WTC11 (cell line): ENCODE measurements at regions not wholly inside any gene's neighbourhood (a gene's known extent, or its start where the extent isn't known, plus 50 kb on each side); places are given as distances from the start of the nearest gene placed in this dataset.

Source experiments
- ATAC-seq: fragments of 200-7000 bp; cut with Tn5 transposase; 2 replicates; pipeline ENCODE4 v1.10.0; 2021; ENCODE audit warnings: mild to moderate bottlenecking, moderate library complexity
- CTCF ChIA-PET: fragments of 300-600 bp; sonication (Branson Sonifier 250); formaldehyde crosslinking; loops from one replicate; lab custom pipeline; 2021; ENCODE audit warnings: antibody characterized with exemption; lab: Charles Lee
- POLR2A ChIA-PET: fragments of 350-600 bp; sonication (Branson Sonifier 250); formaldehyde crosslinking; loops from one replicate; lab custom pipeline; 2021; ENCODE audit warnings: antibody characterized with exemption; lab: Charles Lee
- DNase-seq: peaks from one replicate; pipeline ENCODE4 v3.0.0; 2021; ENCODE audit warnings: low spot score
- H3K27ac Mint-ChIP-seq: 2 replicates; pipeline ENCODE4 v1.8.0; 2021; ENCODE audit warnings: mixed read lengths
- H3K27me3 Mint-ChIP-seq: 2 replicates; pipeline ENCODE4 v1.8.0; 2021; ENCODE audit warnings: low read depth, mild to moderate bottlenecking, moderate library complexity, mixed read lengths
- H3K36me3 Mint-ChIP-seq: 2 replicates; pipeline ENCODE4 v1.8.0; 2021; ENCODE audit warnings: mixed read lengths
- H3K4me1 Mint-ChIP-seq: 2 replicates; pipeline ENCODE4 v1.8.0; 2022; ENCODE audit warnings: mixed read lengths
- H3K4me3 Mint-ChIP-seq: 2 replicates; pipeline ENCODE4 v1.8.0; 2021; ENCODE audit warnings: mild to moderate bottlenecking, moderate library complexity, mixed read lengths
- H3K9me3 Mint-ChIP-seq: 2 replicates; pipeline ENCODE4 v1.8.0; 2021; ENCODE audit warnings: mixed read lengths
- ARID4B ChIP-seq: sonication (generic); formaldehyde crosslinking; IDR thresholded peaks from 2 replicates; pipeline ENCODE4 v1.8.0; 2023; ENCODE audit warnings: missing genetic modification reagents, mild to moderate bottlenecking, borderline replicate concordance
- CREB1 ChIP-seq: sonication (generic); formaldehyde crosslinking; IDR thresholded peaks from 2 replicates; pipeline ENCODE4 v1.8.0; 2023; ENCODE audit warnings: mild to moderate bottlenecking, missing genetic modification reagents
- CTCF ChIP-seq: fragments of 200-600 bp; IDR thresholded peaks from 2 replicates; pipeline ENCODE4 v1.8.0; 2022; ENCODE audit warnings: antibody characterized with exemption
- FOXK1 ChIP-seq: sonication (generic); formaldehyde crosslinking; IDR thresholded peaks from 2 replicates; pipeline ENCODE4 v1.8.0; 2022; ENCODE audit warnings: mild to moderate bottlenecking, moderate library complexity, missing genetic modification reagents
- FOXP1 ChIP-seq: sonication (generic); formaldehyde crosslinking; IDR thresholded peaks from 2 replicates; pipeline ENCODE4 v1.8.0; 2022; ENCODE audit warnings: missing genetic modification reagents, mild to moderate bottlenecking, moderate library complexity, borderline replicate concordance
- NFE2L1 ChIP-seq: sonication (generic); formaldehyde crosslinking; IDR thresholded peaks from 2 replicates; pipeline ENCODE4 v1.8.1; 2023; ENCODE audit warnings: missing genetic modification reagents
- ZNF232 ChIP-seq: sonication (generic); formaldehyde crosslinking; IDR thresholded peaks from 2 replicates; pipeline ENCODE4 v1.8.0; 2022; ENCODE audit warnings: mild to moderate bottlenecking, missing genetic modification reagents
- ZNF317 ChIP-seq: sonication (generic); formaldehyde crosslinking; IDR thresholded peaks from 2 replicates; pipeline ENCODE4 v1.8.1; 2023; ENCODE audit warnings: low read depth, mild to moderate bottlenecking, moderate library complexity, missing genetic modification reagents, borderline replicate concordance
- ZNF425 ChIP-seq: fragments of 250-450 bp; sonication (Bioruptor Pico); conservative IDR thresholded peaks from 2 replicates; pipeline ENCODE4 v1.9.0; 2021; ENCODE audit warnings: mild to moderate bottlenecking
- TF ChIP-seq, protein P1 (sequence below): fragments of 250-450 bp; sonication (Bioruptor Pico); IDR thresholded peaks from 2 replicates; pipeline ENCODE4 v1.9.0; 2021; ENCODE audit warnings: mild to moderate bottlenecking
- TF ChIP-seq, protein P2 (sequence below): fragments of 250-450 bp; sonication (Bioruptor Pico); IDR thresholded peaks from 2 replicates; pipeline ENCODE4 v1.8.0; 2021; ENCODE audit warnings: mild to moderate bottlenecking
- TF ChIP-seq, protein P3 (sequence below): sonication (generic); formaldehyde crosslinking; conservative IDR thresholded peaks from 2 replicates; pipeline ENCODE4 v1.8.1; 2022; ENCODE audit warnings: mild to moderate bottlenecking, missing genetic modification reagents
- TF ChIP-seq, protein P4 (sequence below): sonication (generic); formaldehyde crosslinking; IDR thresholded peaks from 2 replicates; pipeline ENCODE4 v1.8.1; 2022; ENCODE audit warnings: mild to moderate bottlenecking, moderate library complexity, missing genetic modification reagents
- TF ChIP-seq, protein P5 (sequence below): sonication (generic); formaldehyde crosslinking; IDR thresholded peaks from 2 replicates; pipeline ENCODE4 v1.8.1; 2023; ENCODE audit warnings: mild to moderate bottlenecking, missing genetic modification reagents, moderate library complexity

- TF ChIP-seq, protein P1, sequence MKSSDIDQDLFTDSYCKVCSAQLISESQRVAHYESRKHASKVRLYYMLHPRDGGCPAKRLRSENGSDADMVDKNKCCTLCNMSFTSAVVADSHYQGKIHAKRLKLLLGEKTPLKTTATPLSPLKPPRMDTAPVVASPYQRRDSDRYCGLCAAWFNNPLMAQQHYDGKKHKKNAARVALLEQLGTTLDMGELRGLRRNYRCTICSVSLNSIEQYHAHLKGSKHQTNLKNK (CRISPR knock-in tag), result no peak
- TF ChIP-seq NFE2L1 (CRISPR knock-in tag), result no peak
These were observed 98.0 kb downstream of the VEGFA start (continued) for GRCh38 chr6:43867996-43868395.

DNA sequence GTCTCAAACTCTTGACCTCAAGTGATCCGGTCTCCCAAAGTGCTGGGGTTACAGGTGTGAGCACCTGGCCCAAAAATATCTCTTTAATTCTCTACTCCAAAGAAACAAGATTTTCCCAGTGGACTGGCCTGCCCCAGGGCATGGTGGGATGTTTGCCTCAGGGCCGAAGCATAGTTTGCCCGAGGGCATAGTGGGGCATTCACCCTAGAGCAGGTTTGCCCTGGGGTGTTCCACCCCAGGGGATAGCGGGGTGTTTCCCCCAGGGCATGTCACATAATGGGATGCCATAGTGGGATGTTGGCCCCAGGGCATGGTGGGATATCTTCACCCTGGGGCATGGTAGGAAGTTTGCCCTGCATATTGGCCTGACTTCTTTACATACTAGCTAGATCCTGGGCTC lies 97.2 kb downstream of the VEGFA start:
- no peak for ATAC-seq
- Mint-ChIP-seq H3K36me3 (no peaks in the 10 kb centered on the region), H3K9me3 (no peaks in the 10 kb centered on the region), H3K27ac (no peak overlapping the region), H3K27me3 (peaks cover 4% of the 10 kb centered on the region), H3K4me1 (peaks cover 30% of the 10 kb centered on the region), H3K4me3 (no peak overlapping the region)
- POLR2A ChIA-PET, result interaction anchor here (0.6 kb wide), 1 partner anchor 27 kb away, joined by 3 read pairs; no protein-coding TSS in a partner anchor
- TF ChIP-seq ZNF425 (CRISPR knock-in tag), result no peak
- TF ChIP-seq CREB1, result no peak
- TF ChIP-seq, protein P2, sequence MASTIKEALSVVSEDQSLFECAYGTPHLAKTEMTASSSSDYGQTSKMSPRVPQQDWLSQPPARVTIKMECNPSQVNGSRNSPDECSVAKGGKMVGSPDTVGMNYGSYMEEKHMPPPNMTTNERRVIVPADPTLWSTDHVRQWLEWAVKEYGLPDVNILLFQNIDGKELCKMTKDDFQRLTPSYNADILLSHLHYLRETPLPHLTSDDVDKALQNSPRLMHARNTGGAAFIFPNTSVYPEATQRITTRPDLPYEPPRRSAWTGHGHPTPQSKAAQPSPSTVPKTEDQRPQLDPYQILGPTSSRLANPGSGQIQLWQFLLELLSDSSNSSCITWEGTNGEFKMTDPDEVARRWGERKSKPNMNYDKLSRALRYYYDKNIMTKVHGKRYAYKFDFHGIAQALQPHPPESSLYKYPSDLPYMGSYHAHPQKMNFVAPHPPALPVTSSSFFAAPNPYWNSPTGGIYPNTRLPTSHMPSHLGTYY (CRISPR knock-in tag), result no peak
- TF ChIP-seq, protein P3, sequence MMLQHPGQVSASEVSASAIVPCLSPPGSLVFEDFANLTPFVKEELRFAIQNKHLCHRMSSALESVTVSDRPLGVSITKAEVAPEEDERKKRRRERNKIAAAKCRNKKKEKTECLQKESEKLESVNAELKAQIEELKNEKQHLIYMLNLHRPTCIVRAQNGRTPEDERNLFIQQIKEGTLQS (CRISPR knock-in tag), result no peak
- no peak for DNase-seq
- CTCF ChIA-PET, result interaction anchor here (1.1 kb wide), 1 partner anchor 93 kb away, joined by 3 read pairs; no protein-coding TSS in a partner anchor

DNA sequence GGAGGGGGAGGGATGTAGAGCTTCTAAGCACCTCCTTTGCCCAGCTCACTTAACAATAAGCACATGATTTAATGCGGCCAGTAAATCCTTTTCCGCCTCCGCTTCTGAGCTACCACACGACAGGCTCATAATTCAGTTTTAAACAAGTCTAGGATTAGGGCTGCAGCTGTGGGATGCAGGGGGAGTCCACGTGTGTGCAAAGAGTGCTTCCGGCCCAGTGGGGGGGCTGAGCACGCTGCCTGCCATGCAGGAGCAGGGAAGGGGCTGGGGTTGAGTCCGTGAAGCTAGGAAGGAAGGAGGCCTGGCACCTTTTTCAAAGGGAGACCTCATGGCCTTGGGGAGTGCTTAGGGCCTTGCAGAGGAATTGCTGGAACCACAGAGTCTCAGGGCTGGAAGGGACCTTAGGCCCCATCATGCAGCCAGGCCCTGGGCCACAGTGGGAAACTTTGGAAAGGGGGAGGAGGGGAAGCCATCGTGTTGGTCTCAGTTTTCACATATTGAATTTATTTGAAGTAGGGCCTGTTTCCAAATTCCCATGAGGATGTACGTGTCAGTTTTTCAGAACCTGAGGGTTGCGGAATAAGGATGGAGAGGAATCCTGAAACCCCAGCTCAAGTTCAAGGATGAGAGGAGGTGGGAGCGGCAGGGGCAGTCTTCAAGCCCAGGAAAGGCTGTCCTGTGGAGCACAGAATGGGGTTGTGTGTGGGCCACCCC lies 96.1 kb downstream of the VEGFA start:
- no peak for ATAC-seq
- ChIA-PET CTCF (interaction anchor here (1.0 to 1.5 kb wide), 4 partner anchors 10 to 196 kb away, joined by 3 to 9 read pairs (median 3); no protein-coding TSS in a partner anchor), POLR2A (no interaction called here)
- H3K9me3 Mint-ChIP-seq, result no peaks in the 10 kb centered on the region
- peaks cover 30% of the 10 kb centered on the region for H3K4me1 Mint-ChIP-seq
- no peak overlapping the region for H3K27ac Mint-ChIP-seq
- peaks cover 4% of the 10 kb centered on the region for H3K27me3 Mint-ChIP-seq
- no peak for TF ChIP-seq ZNF232
- TF ChIP-seq ARID4B, result no peak
- no peak for TF ChIP-seq FOXP1 (CRISPR knock-in tag)
- TF ChIP-seq, protein P4, sequence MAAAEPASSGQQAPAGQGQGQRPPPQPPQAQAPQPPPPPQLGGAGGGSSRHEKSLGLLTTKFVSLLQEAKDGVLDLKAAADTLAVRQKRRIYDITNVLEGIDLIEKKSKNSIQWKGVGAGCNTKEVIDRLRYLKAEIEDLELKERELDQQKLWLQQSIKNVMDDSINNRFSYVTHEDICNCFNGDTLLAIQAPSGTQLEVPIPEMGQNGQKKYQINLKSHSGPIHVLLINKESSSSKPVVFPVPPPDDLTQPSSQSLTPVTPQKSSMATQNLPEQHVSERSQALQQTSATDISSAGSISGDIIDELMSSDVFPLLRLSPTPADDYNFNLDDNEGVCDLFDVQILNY (CRISPR knock-in tag), result no peak
- TF ChIP-seq CTCF, result no peak
- no peak for TF ChIP-seq FOXK1 (CRISPR knock-in tag)
- no peak for TF ChIP-seq ZNF317 (CRISPR knock-in tag)
- TF ChIP-seq, protein P5, sequence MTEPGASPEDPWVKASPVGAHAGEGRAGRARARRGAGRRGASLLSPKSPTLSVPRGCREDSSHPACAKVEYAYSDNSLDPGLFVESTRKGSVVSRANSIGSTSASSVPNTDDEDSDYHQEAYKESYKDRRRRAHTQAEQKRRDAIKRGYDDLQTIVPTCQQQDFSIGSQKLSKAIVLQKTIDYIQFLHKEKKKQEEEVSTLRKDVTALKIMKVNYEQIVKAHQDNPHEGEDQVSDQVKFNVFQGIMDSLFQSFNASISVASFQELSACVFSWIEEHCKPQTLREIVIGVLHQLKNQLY (CRISPR knock-in tag), result no peak
- no peak overlapping the region for H3K4me3 Mint-ChIP-seq
- no peaks in the 10 kb centered on the region for H3K36me3 Mint-ChIP-seq
- DNase-seq, result no peak
